MM.1S (cell line): ENCODE measurements at regions not wholly inside any gene's neighbourhood (a gene's known extent, or its start where the extent isn't known, plus 50 kb on each side); places are given as distances from the start of the nearest gene placed in this dataset.

Experiments
- DNase-seq: peaks from one replicate; pipeline ENCODE4 v3.0.0-alpha.2; 2015
- H2AFZ ChIP-seq: fragments of 300-600 bp; sonication (generic); 2 replicates; pipeline ENCODE4 v1.6.0; 2016; ENCODE audit warnings: antibody characterized with exemption, low read length
- H3F3A ChIP-seq: fragments of 300-600 bp; sonication (generic); 2 replicates; pipeline ENCODE4 v1.6.1; 2016; ENCODE audit warnings: mild to moderate bottlenecking, antibody characterized with exemption, low read length, moderate library complexity, mixed read lengths; ENCODE audit not compliant: insufficient read depth
- H3K27ac ChIP-seq: fragments of 300-600 bp; sonication (generic); 2 replicates; pipeline ENCODE4 v1.5.1; 2016; ENCODE audit warnings: mild to moderate bottlenecking, low read length
- H3K27me3 ChIP-seq: fragments of 300-600 bp; sonication (generic); replicated peaks from 2 replicates; pipeline ENCODE4 v1.6.0; 2016; ENCODE audit warnings: low read length; ENCODE audit not compliant: insufficient read depth
- H3K36me3 ChIP-seq: fragments of 300-600 bp; sonication (generic); replicated peaks from 2 replicates; pipeline ENCODE4 v1.6.1; 2016; ENCODE audit warnings: mild to moderate bottlenecking, low read length, mixed read lengths; ENCODE audit not compliant: insufficient read depth
- H3K4me1 ChIP-seq: fragments of 300-600 bp; sonication (generic); 2 replicates; pipeline ENCODE4 v1.6.1; 2016; ENCODE audit warnings: low read length, mixed read lengths
- H3K4me2 ChIP-seq: fragments of 300-600 bp; sonication (generic); 2 replicates; pipeline ENCODE4 v1.6.0; 2016; ENCODE audit warnings: low read depth, low read length
- H3K4me3 ChIP-seq: fragments of 300-600 bp; sonication (generic); 2 replicates; pipeline ENCODE4 v1.5.1; 2016; ENCODE audit warnings: low read length, mixed read lengths
- H3K79me2 ChIP-seq: fragments of 300-600 bp; sonication (generic); 2 replicates; pipeline ENCODE4 v1.6.1; 2016; ENCODE audit warnings: mixed run types, low read length, mixed read lengths
- H3K9ac ChIP-seq: fragments of 300-600 bp; sonication (generic); 2 replicates; pipeline ENCODE4 v1.6.1; 2016; ENCODE audit warnings: low read length, mixed read lengths
- H3K9me2 ChIP-seq: fragments of 300-600 bp; sonication (generic); replicated peaks from 2 replicates; pipeline ENCODE4 v1.6.1; 2016; ENCODE audit warnings: mild to moderate bottlenecking, low read length, mixed read lengths; ENCODE audit not compliant: insufficient read depth
- H3K9me3 ChIP-seq: fragments of 300-600 bp; sonication (generic); replicated peaks from 2 replicates; pipeline ENCODE4 v1.6.1; 2016; ENCODE audit warnings: mild to moderate bottlenecking, low read length, mixed read lengths; ENCODE audit not compliant: insufficient read depth
- H4K20me1 ChIP-seq: fragments of 300-600 bp; sonication (generic); 2 replicates; pipeline ENCODE4 v1.6.1; 2016; ENCODE audit warnings: mild to moderate bottlenecking, low read length, moderate library complexity, mixed read lengths; ENCODE audit not compliant: insufficient read depth
- CTCF ChIP-seq: fragments of 300-600 bp; sonication (generic); IDR thresholded peaks from 2 replicates; pipeline ENCODE4 v1.5.1; 2016; ENCODE audit warnings: antibody characterized with exemption, low read length, mixed read lengths
- EZH2 ChIP-seq: fragments of 300-600 bp; sonication (generic); optimal IDR thresholded peaks from 2 replicates; pipeline ENCODE3; 2017; ENCODE audit warnings: low read depth, mild to moderate bottlenecking, antibody characterized with exemption, low read length, mixed read lengths
- EZH2phosphoT487 ChIP-seq: fragments of 300-600 bp; sonication (generic); IDR thresholded peaks from 2 replicates; pipeline ENCODE4 v1.6.1; 2018; ENCODE audit warnings: antibody characterized with exemption, low read length

GRCh38 chr17:64786337-64786736, 124.2 kb upstream of the SMURF2 start:
- no peaks in the 10 kb centered on the region for H3F3A ChIP-seq
- no peak overlapping the region for H3K27ac ChIP-seq
- no peaks in the 10 kb centered on the region for H3K27me3 ChIP-seq
- no peaks in the 10 kb centered on the region for H3K9me2 ChIP-seq
- DNase-seq: no peak
- no peaks in the 10 kb centered on the region for H3K9me3 ChIP-seq
- H3K4me1 ChIP-seq: no peaks in the 10 kb centered on the region
- no peak for TF ChIP-seq CTCF
- no peak for TF ChIP-seq EZH2phosphoT487
- no peak for TF ChIP-seq EZH2
- H3K4me2 ChIP-seq: no peak overlapping the region
- no peaks in the 10 kb centered on the region for H4K20me1 ChIP-seq
- H3K36me3 ChIP-seq: no peaks in the 10 kb centered on the region
- H3K9ac ChIP-seq: no peak overlapping the region
- no peak overlapping the region for H2AFZ ChIP-seq
- no peak overlapping the region for H3K4me3 ChIP-seq
- H3K79me2 ChIP-seq: no peaks in the 10 kb centered on the region

DNA sequence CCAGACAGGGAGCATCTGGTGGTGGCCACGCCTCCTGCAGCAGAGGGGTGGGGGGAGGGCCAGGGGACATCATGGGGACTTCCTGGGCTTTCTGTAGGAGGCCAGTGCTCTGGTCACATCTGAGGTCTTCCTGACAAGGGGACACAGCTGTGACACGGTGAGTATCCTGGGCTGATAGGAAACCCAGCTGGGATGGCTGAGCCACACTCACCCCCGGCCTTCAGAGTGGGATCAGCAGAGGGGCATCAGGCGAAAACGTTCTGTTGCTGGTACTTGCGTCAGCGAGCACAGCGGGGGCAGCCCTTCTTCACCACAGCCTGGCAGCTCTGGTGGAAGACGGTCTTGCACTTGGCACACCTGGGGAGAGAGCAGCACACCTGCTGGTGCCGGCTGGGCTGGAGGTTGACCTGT, 122.9 kb upstream of the SMURF2 start:
- no peak overlapping the region for H3K27ac ChIP-seq
- H3F3A ChIP-seq: no peaks in the 10 kb centered on the region
- no peak overlapping the region for H2AFZ ChIP-seq
- no peak for DNase-seq
- no peaks in the 10 kb centered on the region for H3K9me3 ChIP-seq
- H3K79me2 ChIP-seq: no peaks in the 10 kb centered on the region
- no peak overlapping the region for H3K4me3 ChIP-seq
- H3K4me1 ChIP-seq: no peaks in the 10 kb centered on the region
- no peak overlapping the region for H3K9ac ChIP-seq
- no peak overlapping the region for H3K4me2 ChIP-seq
- no peaks in the 10 kb centered on the region for H4K20me1 ChIP-seq
- TF ChIP-seq EZH2phosphoT487 (no peak), EZH2 (no peak), CTCF (no peak)
- no peaks in the 10 kb centered on the region for H3K36me3 ChIP-seq
- H3K9me2 ChIP-seq: no peaks in the 10 kb centered on the region
- no peaks in the 10 kb centered on the region for H3K27me3 ChIP-seq

DNA sequence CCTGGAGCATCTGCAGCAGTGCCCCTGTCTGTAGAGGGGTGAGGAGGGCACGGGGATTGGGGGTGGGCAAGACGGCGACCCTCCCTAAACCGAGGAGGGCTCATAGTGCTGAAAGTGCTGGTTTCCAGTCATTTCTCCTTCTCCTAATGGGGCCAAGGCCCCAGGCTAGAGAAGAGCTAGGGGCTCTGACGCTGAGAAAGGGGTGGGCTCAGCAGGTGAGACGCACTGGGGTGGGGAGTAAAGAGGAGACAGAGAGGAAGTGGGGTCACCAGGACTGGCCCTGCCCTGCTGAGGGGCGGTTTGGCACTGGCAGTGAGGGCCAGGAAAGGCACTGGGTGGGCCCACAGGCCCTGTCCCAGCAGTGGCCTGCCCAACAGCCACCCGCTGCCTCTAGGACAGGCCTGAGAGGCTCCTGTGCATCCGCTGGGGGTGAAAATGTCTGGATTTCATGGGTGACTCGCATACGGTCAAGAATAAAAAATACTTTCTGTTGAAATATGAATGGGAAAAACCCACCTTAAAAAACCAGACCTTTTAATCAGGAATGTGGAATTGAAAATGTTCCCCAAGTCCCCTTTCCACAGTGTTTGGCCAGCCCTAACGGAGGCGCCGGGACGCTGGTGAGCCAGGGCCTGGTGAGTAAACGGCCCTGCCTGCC, 122.4 kb upstream of the SMURF2 start:
- no peak overlapping the region for H3K4me2 ChIP-seq
- no peaks in the 10 kb centered on the region for H3K79me2 ChIP-seq
- no peak for TF ChIP-seq CTCF
- no peak for TF ChIP-seq EZH2phosphoT487
- TF ChIP-seq EZH2: no peak
- H3K4me3 ChIP-seq: no peak overlapping the region
- DNase-seq: no peak
- no peak overlapping the region for H2AFZ ChIP-seq
- H3K9me2 ChIP-seq: no peaks in the 10 kb centered on the region
- no peaks in the 10 kb centered on the region for H3K9me3 ChIP-seq
- no peaks in the 10 kb centered on the region for H3K4me1 ChIP-seq
- H3K27ac ChIP-seq: no peak overlapping the region
- H3F3A ChIP-seq: no peaks in the 10 kb centered on the region
- no peak overlapping the region for H3K9ac ChIP-seq
- H4K20me1 ChIP-seq: no peaks in the 10 kb centered on the region
- H3K36me3 ChIP-seq: no peaks in the 10 kb centered on the region
- peaks cover 4% of the 10 kb centered on the region for H3K27me3 ChIP-seq
